Neural cell (in vitro differentiated cells): ENCODE measurements at regions not wholly inside any gene's neighbourhood (a gene's known extent, or its start where the extent isn't known, plus 50 kb on each side); places are given as distances from the start of the nearest gene placed in this dataset.

ENCODE experiments used
- H2AFZ ChIP-seq: fragments of 200-600, 300-800 bp; sonication (generic), shearing (Covaris generic); 2 replicates; pipeline ENCODE4 v1.6.0; 2014; ENCODE audit warnings: low read depth, mild to moderate bottlenecking, antibody characterized with exemption, low read length, moderate library complexity
- H3F3A ChIP-seq: fragments of 200-600 bp; shearing (Covaris generic); 2 replicates; pipeline ENCODE4 v1.6.1; 2016; ENCODE audit warnings: mild to moderate bottlenecking, moderate library complexity, mixed read lengths, antibody characterized with exemption, low read length; ENCODE audit not compliant: insufficient read depth, poor library complexity, severe bottlenecking
- H3K27ac ChIP-seq: fragments of 200-600, 300-800 bp; sonication (generic), shearing (Covaris generic); 2 replicates; pipeline ENCODE4 v1.5.1; 2014; ENCODE audit warnings: mild to moderate bottlenecking, low read length, moderate library complexity
- H3K27me3 ChIP-seq: fragments of 300-800, 200-600 bp; sonication (generic), shearing (Covaris generic); 2 replicates; pipeline ENCODE4 v1.6.0; 2014; ENCODE audit warnings: mild to moderate bottlenecking, low read depth, low read length, moderate library complexity; ENCODE audit not compliant: insufficient read depth
- H3K36me3 ChIP-seq: fragments of 300-800, 200-600 bp; sonication (generic), shearing (Covaris generic); 2 replicates; pipeline ENCODE4 v1.5.1; 2014; ENCODE audit warnings: mild to moderate bottlenecking, antibody characterized with exemption, low read length, moderate library complexity; ENCODE audit not compliant: insufficient read depth
- H3K4me2 ChIP-seq: fragments of 300-800, 200-600 bp; sonication (generic), shearing (Covaris generic); 2 replicates; pipeline ENCODE4 v1.6.0; 2014; ENCODE audit warnings: mild to moderate bottlenecking, low read length
- H3K4me3 ChIP-seq: fragments of 300-800, 200-600 bp; sonication (generic), shearing (Covaris generic); 2 replicates; pipeline ENCODE4 v1.5.1; 2014; ENCODE audit warnings: mild to moderate bottlenecking, low read length, moderate library complexity
- H3K79me2 ChIP-seq: fragments of 200-600 bp; shearing (Covaris generic); replicated peaks from 2 replicates; pipeline ENCODE4 v1.6.0; 2014; ENCODE audit warnings: mild to moderate bottlenecking, low read length, moderate library complexity; ENCODE audit not compliant: insufficient read depth
- H3K9ac ChIP-seq: fragments of 300-800, 200-600 bp; sonication (generic), shearing (Covaris generic); 2 replicates; pipeline ENCODE4 v1.6.1; 2016; ENCODE audit warnings: mild to moderate bottlenecking, low read length, mixed read lengths
- H3K9me2 ChIP-seq: fragments of 200-600 bp; shearing (Covaris generic); 2 replicates; pipeline ENCODE4 v1.6.1; 2016; ENCODE audit warnings: mild to moderate bottlenecking, low read length, mixed read lengths; ENCODE audit not compliant: insufficient read depth
- H3K9me3 ChIP-seq: fragments of 200-600, 300-800 bp; sonication (generic), shearing (Covaris generic); 2 replicates; pipeline ENCODE4 v1.6.1; 2016; ENCODE audit warnings: mild to moderate bottlenecking, mixed run types, low read length, moderate library complexity, mixed read lengths
- H4K20me1 ChIP-seq: fragments of 200-600 bp; shearing (Covaris generic); 2 replicates; pipeline ENCODE4 v1.6.1; 2016; ENCODE audit warnings: mild to moderate bottlenecking, mixed run types; ENCODE audit not compliant: insufficient read depth
- CTCF ChIP-seq: fragments of 450-650 bp; IDR thresholded peaks from 2 replicates; pipeline ENCODE4 v1.5.1; 2014; ENCODE audit warnings: antibody characterized with exemption, mild to moderate bottlenecking, moderate library complexity; ENCODE audit not compliant: poor library complexity, severe bottlenecking
- EP300 ChIP-seq: fragments of 450-650 bp; conservative IDR thresholded peaks from 2 replicates; pipeline ENCODE4 v1.6.1; 2014; ENCODE audit warnings: antibody characterized with exemption, mild to moderate bottlenecking, moderate library complexity; ENCODE audit not compliant: poor library complexity, severe bottlenecking
- EZH2 ChIP-seq: fragments of 200-600, 300-800 bp; shearing (Covaris generic), sonication (generic); IDR thresholded peaks from 2 replicates; pipeline ENCODE4 v1.6.1; 2014; ENCODE audit warnings: antibody characterized with exemption, low read length, borderline replicate concordance, mild to moderate bottlenecking; ENCODE audit not compliant: insufficient read depth, poor library complexity, severe bottlenecking
- MXI1 ChIP-seq: fragments of 450-650 bp; conservative IDR thresholded peaks from 2 replicates; pipeline ENCODE4 v1.6.1; 2014; ENCODE audit warnings: antibody characterized with exemption, mild to moderate bottlenecking; ENCODE audit not compliant: poor library complexity, severe bottlenecking
- POLR2AphosphoS5 ChIP-seq: IDR thresholded peaks from 2 replicates; pipeline ENCODE4 v1.6.1; 2012
- RAD21 ChIP-seq: fragments of 450-650 bp; conservative IDR thresholded peaks from 2 replicates; pipeline ENCODE4 v1.6.1; 2014; ENCODE audit warnings: antibody characterized with exemption, mild to moderate bottlenecking, moderate library complexity
- SMC3 ChIP-seq: fragments of 450-650 bp; conservative IDR thresholded peaks from 2 replicates; pipeline ENCODE4 v1.6.1; 2014; ENCODE audit warnings: antibody characterized with exemption, mild to moderate bottlenecking, moderate library complexity; ENCODE audit not compliant: poor library complexity
- TAF1 ChIP-seq: IDR thresholded peaks from 2 replicates; pipeline ENCODE4 v1.6.1; 2012; ENCODE audit warnings: low read depth
- TF ChIP-seq, protein P1 (sequence below): IDR thresholded peaks from 2 replicates; pipeline ENCODE4 v1.6.1; 2012; ENCODE audit warnings: borderline replicate concordance

GRCh38 chr3:77837456-77838025, 797.6 kb downstream of the ROBO2 start:
- H3F3A ChIP-seq = no peaks in the 10 kb centered on the region
- H3K27me3 ChIP-seq = no peaks in the 10 kb centered on the region
- H3K9me3 ChIP-seq = no peaks in the 10 kb centered on the region
- no peaks in the 10 kb centered on the region for H3K9me2 ChIP-seq
- no peaks in the 10 kb centered on the region for H3K79me2 ChIP-seq
- no peaks in the 10 kb centered on the region for H4K20me1 ChIP-seq
- H2AFZ ChIP-seq = no peak overlapping the region
- no peaks in the 10 kb centered on the region for H3K36me3 ChIP-seq
- TF ChIP-seq EP300 (no peak), EZH2 (no peak)
- no peak overlapping the region for H3K9ac ChIP-seq
- no peak overlapping the region for H3K4me2 ChIP-seq
- H3K4me3 ChIP-seq = no peak overlapping the region
- H3K27ac ChIP-seq = no peak overlapping the region

DNA sequence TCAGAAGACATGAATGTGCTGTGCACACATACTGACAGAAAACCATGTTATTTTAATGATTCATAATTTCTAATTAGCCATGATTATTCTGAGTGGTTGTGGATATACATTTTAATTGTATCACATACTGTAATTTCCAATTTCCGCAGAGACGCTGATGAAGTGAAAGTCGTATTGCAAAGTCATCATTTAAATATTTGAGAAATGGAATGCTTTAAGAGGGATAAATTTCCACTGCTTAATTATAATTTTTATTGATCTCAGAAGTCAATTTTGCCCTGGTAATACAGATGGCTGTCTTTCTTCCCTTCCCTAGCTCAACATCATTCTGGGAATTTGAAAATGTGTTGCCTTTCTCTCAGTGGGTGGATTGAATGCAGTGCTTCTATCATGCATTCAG, 819.3 kb downstream of the ROBO2 start:
- no peak overlapping the region for H2AFZ ChIP-seq
- no peaks in the 10 kb centered on the region for H3K36me3 ChIP-seq
- no peak overlapping the region for H3K4me2 ChIP-seq
- H3K27ac ChIP-seq = no peak overlapping the region
- no peak for TF ChIP-seq MXI1
- no peak for TF ChIP-seq RAD21
- TF ChIP-seq POLR2AphosphoS5 = no peak
- no peak for TF ChIP-seq CTCF
- TF ChIP-seq SMC3 = no peak
- no peak for TF ChIP-seq TAF1
- TF ChIP-seq, protein P1, sequence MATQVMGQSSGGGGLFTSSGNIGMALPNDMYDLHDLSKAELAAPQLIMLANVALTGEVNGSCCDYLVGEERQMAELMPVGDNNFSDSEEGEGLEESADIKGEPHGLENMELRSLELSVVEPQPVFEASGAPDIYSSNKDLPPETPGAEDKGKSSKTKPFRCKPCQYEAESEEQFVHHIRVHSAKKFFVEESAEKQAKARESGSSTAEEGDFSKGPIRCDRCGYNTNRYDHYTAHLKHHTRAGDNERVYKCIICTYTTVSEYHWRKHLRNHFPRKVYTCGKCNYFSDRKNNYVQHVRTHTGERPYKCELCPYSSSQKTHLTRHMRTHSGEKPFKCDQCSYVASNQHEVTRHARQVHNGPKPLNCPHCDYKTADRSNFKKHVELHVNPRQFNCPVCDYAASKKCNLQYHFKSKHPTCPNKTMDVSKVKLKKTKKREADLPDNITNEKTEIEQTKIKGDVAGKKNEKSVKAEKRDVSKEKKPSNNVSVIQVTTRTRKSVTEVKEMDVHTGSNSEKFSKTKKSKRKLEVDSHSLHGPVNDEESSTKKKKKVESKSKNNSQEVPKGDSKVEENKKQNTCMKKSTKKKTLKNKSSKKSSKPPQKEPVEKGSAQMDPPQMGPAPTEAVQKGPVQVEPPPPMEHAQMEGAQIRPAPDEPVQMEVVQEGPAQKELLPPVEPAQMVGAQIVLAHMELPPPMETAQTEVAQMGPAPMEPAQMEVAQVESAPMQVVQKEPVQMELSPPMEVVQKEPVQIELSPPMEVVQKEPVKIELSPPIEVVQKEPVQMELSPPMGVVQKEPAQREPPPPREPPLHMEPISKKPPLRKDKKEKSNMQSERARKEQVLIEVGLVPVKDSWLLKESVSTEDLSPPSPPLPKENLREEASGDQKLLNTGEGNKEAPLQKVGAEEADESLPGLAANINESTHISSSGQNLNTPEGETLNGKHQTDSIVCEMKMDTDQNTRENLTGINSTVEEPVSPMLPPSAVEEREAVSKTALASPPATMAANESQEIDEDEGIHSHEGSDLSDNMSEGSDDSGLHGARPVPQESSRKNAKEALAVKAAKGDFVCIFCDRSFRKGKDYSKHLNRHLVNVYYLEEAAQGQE = no peak
- no peak for TF ChIP-seq EP300
- no peak for TF ChIP-seq EZH2
- H3K79me2 ChIP-seq = no peaks in the 10 kb centered on the region
- H3K9ac ChIP-seq = no peak overlapping the region
- H3K9me2 ChIP-seq = no peaks in the 10 kb centered on the region
- no peaks in the 10 kb centered on the region for H3F3A ChIP-seq
- H3K27me3 ChIP-seq = no peaks in the 10 kb centered on the region
- H3K9me3 ChIP-seq = no peaks in the 10 kb centered on the region
- no peaks in the 10 kb centered on the region for H4K20me1 ChIP-seq
- no peak overlapping the region for H3K4me3 ChIP-seq
